Loucy (cell line): ENCODE measurements at regions not wholly inside any gene's neighbourhood (a gene's known extent, or its start where the extent isn't known, plus 50 kb on each side); places are given as distances from the start of the nearest gene placed in this dataset.

Source experiments
- H2AFZ ChIP-seq: fragments of 200-600 bp; sonication (generic); 2 replicates; pipeline ENCODE4 v1.6.0; 2016; ENCODE audit warnings: antibody characterized with exemption, mild to moderate bottlenecking, low read length, moderate library complexity
- H3F3A ChIP-seq: fragments of 200-600 bp; 2 replicates; pipeline ENCODE4 v1.6.0; 2016; ENCODE audit warnings: antibody characterized with exemption, low read depth, mild to moderate bottlenecking
- H3K27me3 ChIP-seq: fragments of 200-600 bp; sonication (generic); 2 replicates; pipeline ENCODE4 v1.6.1; 2014; ENCODE audit warnings: low read length, mild to moderate bottlenecking; ENCODE audit not compliant: insufficient read depth, poor library complexity, severe bottlenecking
- H3K36me3 ChIP-seq: fragments of 200-600 bp; sonication (generic); 2 replicates; pipeline ENCODE4 v1.6.1; 2016; ENCODE audit warnings: low read length; ENCODE audit not compliant: insufficient read depth
- H3K4me1 ChIP-seq: fragments of 200-600 bp; sonication (generic); 2 replicates; pipeline ENCODE4 v1.5.1; 2014; ENCODE audit warnings: low read length, mild to moderate bottlenecking; ENCODE audit not compliant: insufficient read depth, poor library complexity, severe bottlenecking
- H3K4me2 ChIP-seq: fragments of 200-600 bp; sonication (generic); 2 replicates; pipeline ENCODE4 v1.6.0; 2014; ENCODE audit warnings: antibody characterized with exemption, low read length, low read depth, mild to moderate bottlenecking; ENCODE audit not compliant: poor library complexity, severe bottlenecking
- H3K4me3 ChIP-seq: fragments of 200-600 bp; sonication (generic); 2 replicates; pipeline ENCODE4 v1.5.1; 2014; ENCODE audit warnings: low read length, mild to moderate bottlenecking, mixed read lengths; ENCODE audit not compliant: poor library complexity, severe bottlenecking
- H3K79me2 ChIP-seq: fragments of 200-600 bp; sonication (generic); 2 replicates; pipeline ENCODE4 v1.6.1; 2014; ENCODE audit warnings: low read length; ENCODE audit not compliant: insufficient read depth
- H3K9ac ChIP-seq: fragments of 200-600 bp; sonication (generic); 2 replicates; pipeline ENCODE4 v1.6.0; 2014; ENCODE audit warnings: mild to moderate bottlenecking, low read depth, low read length, moderate library complexity; ENCODE audit not compliant: poor library complexity, severe bottlenecking
- H3K9me2 ChIP-seq: fragments of 200-600 bp; sonication (generic); replicated peaks from 2 replicates; pipeline ENCODE4 v1.6.1; 2016; ENCODE audit warnings: low read depth, low read length, mixed read lengths
- H3K9me3 ChIP-seq: fragments of 200-600 bp; sonication (generic); 2 replicates; pipeline ENCODE4 v1.6.1; 2014; ENCODE audit warnings: mild to moderate bottlenecking, antibody characterized with exemption, low read length, low read depth; ENCODE audit not compliant: insufficient read depth
- H4K20me1 ChIP-seq: fragments of 200-600 bp; sonication (generic); 2 replicates; pipeline ENCODE4 v1.6.0; 2014; ENCODE audit warnings: antibody characterized with exemption, low read length, mild to moderate bottlenecking; ENCODE audit not compliant: insufficient read depth, poor library complexity, severe bottlenecking
- EZH2phosphoT487 ChIP-seq: fragments of 200-600 bp; IDR thresholded peaks from 2 replicates; pipeline ENCODE4 v1.6.1; 2018; ENCODE audit warnings: antibody characterized with exemption, mild to moderate bottlenecking, moderate library complexity, borderline replicate concordance
- TF ChIP-seq, protein P1 (sequence below): fragments of 200-600 bp; sonication (generic); conservative IDR thresholded peaks from 2 replicates; pipeline ENCODE4 v1.5.1; 2014; ENCODE audit warnings: mild to moderate bottlenecking, antibody characterized with exemption, low read length

DNA sequence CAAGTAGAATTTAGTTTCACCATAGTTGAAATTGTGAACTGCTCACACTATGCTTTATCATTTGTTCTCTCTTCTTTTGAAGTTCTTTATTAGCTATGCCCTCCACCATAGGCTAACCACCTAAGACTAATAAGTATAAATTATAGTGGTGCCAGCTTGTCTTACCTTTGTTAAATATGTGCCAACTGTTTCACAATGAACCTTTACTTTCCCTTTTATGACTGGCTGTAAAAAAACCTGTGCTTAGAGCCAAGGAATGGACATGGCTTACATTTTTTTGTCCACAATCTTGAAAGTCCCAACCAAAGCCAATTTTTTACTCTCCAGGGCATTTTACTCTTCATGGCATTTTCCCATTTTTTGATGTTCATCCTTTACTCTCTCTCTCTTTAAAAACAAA lies 123.5 kb upstream of the LEF1 start:
- no peaks in the 10 kb centered on the region for H3F3A ChIP-seq
- peaks cover 27% of the 10 kb centered on the region for H3K4me1 ChIP-seq
- no peaks in the 10 kb centered on the region for H3K36me3 ChIP-seq
- TF ChIP-seq, protein P1, sequence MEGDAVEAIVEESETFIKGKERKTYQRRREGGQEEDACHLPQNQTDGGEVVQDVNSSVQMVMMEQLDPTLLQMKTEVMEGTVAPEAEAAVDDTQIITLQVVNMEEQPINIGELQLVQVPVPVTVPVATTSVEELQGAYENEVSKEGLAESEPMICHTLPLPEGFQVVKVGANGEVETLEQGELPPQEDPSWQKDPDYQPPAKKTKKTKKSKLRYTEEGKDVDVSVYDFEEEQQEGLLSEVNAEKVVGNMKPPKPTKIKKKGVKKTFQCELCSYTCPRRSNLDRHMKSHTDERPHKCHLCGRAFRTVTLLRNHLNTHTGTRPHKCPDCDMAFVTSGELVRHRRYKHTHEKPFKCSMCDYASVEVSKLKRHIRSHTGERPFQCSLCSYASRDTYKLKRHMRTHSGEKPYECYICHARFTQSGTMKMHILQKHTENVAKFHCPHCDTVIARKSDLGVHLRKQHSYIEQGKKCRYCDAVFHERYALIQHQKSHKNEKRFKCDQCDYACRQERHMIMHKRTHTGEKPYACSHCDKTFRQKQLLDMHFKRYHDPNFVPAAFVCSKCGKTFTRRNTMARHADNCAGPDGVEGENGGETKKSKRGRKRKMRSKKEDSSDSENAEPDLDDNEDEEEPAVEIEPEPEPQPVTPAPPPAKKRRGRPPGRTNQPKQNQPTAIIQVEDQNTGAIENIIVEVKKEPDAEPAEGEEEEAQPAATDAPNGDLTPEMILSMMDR: no peak
- no peak for TF ChIP-seq EZH2phosphoT487
- peak overlapping the region; percentile 1; the same call in 1 of the 2 replicates for H2AFZ ChIP-seq
- H3K4me2 ChIP-seq: no peak overlapping the region
- no peaks in the 10 kb centered on the region for H3K79me2 ChIP-seq
- no peak overlapping the region for H3K4me3 ChIP-seq
- H3K27me3 ChIP-seq: no peaks in the 10 kb centered on the region
- H3K9ac ChIP-seq: no peak overlapping the region
- H3K9me2 ChIP-seq: no peaks in the 10 kb centered on the region
- no peaks in the 10 kb centered on the region for H4K20me1 ChIP-seq
- no peaks in the 10 kb centered on the region for H3K9me3 ChIP-seq

- Histone ChIP-seq H2AFZ (no peak overlapping the region), H3K36me3 (no peaks in the 10 kb centered on the region), H3K9me3 (no peaks in the 10 kb centered on the region), H3K4me2 (no peak overlapping the region), H3K79me2 (no peaks in the 10 kb centered on the region), H3K4me3 (no peak overlapping the region), H3K27me3 (no peaks in the 10 kb centered on the region), H3F3A (no peaks in the 10 kb centered on the region), H3K9me2 (no peaks in the 10 kb centered on the region), H3K9ac (no peak overlapping the region), H4K20me1 (no peaks in the 10 kb centered on the region), H3K4me1 (peaks cover 29% of the 10 kb centered on the region)
- no peak for TF ChIP-seq EZH2phosphoT487
- TF ChIP-seq, protein P1: no peak
Observed at GRCh38 chr4:108291137-108291536, 122.4 kb upstream of the LEF1 start.

- Histone ChIP-seq H3K9me2 (no peaks in the 10 kb centered on the region), H3F3A (no peaks in the 10 kb centered on the region), H3K9ac (no peak overlapping the region), H3K36me3 (no peaks in the 10 kb centered on the region), H3K4me2 (peak overlapping the region; percentile 61), H3K4me1 (peaks cover 39% of the 10 kb centered on the region), H3K9me3 (no peaks in the 10 kb centered on the region), H3K79me2 (no peaks in the 10 kb centered on the region), H4K20me1 (no peaks in the 10 kb centered on the region), H2AFZ (peak overlapping the region; percentile 56; the same call in 1 of the 2 replicates), H3K4me3 (peak overlapping the region; percentile 47), H3K27me3 (no peaks in the 10 kb centered on the region)
- TF ChIP-seq EZH2phosphoT487: no peak
- TF ChIP-seq, protein P1: no peak
Observed at GRCh38 chr4:108287834-108288413, 119.2 kb upstream of the LEF1 start.
